Stimulated activated CD4-positive, alpha-beta T cell treated with anti-CD3 and anti-CD28 coated beads, TNF-alpha, amount 100 ng/mL, for 1 hour (primary cell): ENCODE measurements at regions not wholly inside any gene's neighbourhood (a gene's known extent, or its start where the extent isn't known, plus 50 kb on each side); places are given as distances from the start of the nearest gene placed in this dataset.
"Not testable (repeated sequence)": the region's sequence is repeated elsewhere in the genome, so short reads cannot be mapped to it uniquely, and the experiment has no call there.

ENCODE experiments used
- DNase-seq, 3 donors: peaks; one replicate each; pipeline ENCODE4 v3.0.0-alpha.2; 2020; ENCODE audit warnings: low read depth in 3 of 3, low spot score in 1 of 3

DNA sequence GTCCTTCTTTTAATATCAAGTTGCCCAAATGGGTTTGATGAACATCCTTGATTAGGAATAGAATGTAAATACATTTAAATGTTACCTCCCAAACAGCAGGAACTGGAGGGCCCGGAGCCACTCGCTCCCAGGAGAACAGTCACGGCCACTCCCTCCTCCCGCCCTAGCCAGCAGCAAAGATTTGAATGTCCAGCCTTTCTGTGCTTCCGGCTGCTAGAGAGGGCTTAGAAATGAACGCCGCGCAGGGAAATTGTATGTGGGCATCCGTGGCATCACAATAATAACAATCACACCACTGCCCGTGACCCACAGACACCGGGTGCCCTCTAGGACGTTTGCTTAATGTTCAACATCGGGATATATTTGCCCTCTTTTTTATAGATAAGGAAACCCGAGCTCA, 164.9 kb upstream of the SALL3 start:
- no peak for DNase-seq

DNA sequence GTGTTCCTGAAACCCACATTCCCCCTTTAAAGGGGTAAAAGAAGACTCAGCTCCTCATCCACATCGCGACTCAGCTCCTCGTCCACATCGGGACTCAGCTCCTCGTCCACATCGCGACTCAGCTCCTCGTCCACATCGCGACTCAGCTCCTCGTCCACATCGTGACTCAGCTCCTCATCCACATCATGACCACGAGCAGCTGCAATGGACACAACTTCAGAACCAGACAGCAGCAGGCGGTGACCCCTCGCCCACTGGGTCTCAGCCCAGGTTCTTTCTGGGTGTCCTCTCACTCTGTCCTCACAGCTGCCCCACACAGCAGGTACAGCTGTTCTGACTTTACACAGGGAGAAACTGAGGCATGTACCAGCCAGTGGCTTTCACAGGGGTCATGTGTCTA, 163.5 kb upstream of the SALL3 start:
- no peak for DNase-seq

GRCh38 chr18:78816916-78817315, 162.7 kb upstream of the SALL3 start:
- no peak for DNase-seq

GRCh38 chr18:78818495-78818894, 161.1 kb upstream of the SALL3 start:
- DNase-seq, result no peak

- DNase-seq, result no peak
Observed at GRCh38 chr18:78818961-78819360, 160.7 kb upstream of the SALL3 start.

GRCh38 chr18:78820161-78820834, 159.3 kb upstream of the SALL3 start:
- no peak for DNase-seq

- no peak for DNase-seq
Observed at GRCh38 chr18:78821396-78821795, 158.2 kb upstream of the SALL3 start.

GRCh38 chr18:78822171-78822948, 157.3 kb upstream of the SALL3 start:
- no peak for DNase-seq

- no peak for DNase-seq
Observed at GRCh38 chr18:78822949-78823285, 156.7 kb upstream of the SALL3 start.

DNA sequence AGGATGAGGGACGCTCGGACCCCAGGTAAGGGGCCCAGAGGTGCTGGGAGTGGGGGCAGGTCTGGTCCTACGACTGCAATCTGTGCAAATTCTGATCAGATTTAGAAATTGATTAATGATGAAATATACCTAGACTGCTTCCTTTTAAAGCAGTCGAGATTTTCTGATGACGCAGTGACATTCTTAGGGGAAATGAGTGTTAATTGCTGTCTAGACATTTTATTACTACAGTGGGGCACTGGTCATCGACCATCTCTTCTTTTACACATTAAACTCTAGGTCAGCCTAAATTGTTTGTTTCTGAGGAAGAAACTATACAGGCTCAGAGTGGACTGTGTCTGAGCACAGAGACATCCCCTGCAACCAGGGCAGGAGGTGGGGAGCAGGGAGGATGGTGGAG, 154.4 kb upstream of the SALL3 start:
- DNase-seq, result no peak

DNA sequence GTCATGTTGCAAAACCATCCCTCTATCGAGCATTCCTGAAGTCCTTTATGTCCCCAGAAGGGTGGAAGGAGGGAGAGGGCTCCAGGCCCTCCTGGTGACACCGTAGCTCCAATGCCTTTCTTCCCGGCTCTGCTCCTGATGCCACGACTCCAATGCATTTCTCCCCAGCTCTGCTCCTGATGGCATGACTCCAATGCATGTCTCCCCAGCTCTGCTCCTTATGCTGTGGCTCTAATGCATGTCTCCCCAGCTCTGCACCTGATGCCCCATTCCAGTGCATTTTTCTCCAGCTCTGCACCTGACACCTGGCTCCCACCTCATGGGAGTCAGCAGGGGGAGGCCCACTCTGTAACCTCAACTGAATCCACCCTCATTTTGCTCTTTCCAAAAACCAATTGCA, 153.0 kb upstream of the SALL3 start:
- DNase-seq, result no peak

DNA sequence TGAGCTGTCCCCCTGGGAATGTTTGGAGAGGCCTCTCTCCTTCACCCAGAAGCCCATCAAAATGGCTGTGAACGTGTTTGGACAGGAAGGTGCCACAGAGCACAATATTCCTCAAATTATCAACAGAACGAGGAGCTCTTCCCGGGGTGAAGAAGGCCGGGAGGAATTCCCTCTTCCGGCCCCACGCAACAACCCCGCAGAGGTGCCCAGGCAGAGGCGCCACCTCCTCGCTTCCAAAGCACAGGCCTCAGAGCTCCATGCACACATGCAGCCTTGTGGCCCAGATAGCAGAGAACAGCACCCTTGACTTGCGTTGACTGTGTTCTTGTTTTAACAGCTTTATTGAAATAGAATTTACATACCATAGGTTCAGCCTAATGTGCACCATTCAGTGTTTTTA, 152.5 kb upstream of the SALL3 start:
- no peak for DNase-seq

DNA sequence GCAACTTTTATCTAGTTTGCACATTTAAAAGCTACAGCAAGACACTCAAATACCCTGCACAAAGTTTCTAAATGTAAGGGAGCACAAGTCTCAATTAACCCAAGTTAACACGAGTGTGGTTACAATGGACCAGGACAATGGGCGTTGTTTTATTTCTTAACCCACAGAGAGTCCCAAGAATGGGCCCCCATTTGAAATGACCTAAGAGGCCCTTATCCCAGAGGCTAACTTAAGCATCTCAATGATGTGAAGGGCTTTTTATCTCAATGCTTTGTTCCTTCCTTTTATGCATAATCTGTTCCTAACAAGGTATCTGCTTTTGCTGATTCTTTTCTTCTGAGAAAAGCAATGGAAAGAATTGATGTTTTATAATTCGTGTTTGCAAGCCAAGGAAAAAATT, 151.5 kb upstream of the SALL3 start:
- no peak for DNase-seq

DNA sequence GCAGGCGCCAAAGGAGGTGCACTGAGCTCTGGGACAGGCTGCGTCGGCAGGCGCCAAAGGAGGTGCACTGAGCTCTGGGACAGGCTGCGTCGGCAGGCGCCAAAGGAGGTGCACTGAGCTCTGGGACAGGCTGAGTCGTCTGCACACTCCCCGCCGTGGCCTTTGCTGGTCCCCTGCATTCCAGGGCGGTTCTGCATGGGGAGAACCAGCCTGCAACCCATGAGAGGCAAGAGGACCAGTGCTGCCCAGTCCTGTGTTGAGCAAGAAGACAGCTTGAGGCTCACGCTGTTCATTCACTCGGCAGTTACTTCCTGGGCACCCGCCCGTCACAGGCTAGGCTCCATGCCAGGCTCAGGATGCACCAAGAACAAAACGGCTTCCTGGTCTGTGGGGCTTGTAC, 150.6 kb upstream of the SALL3 start:
- DNase-seq, result not testable (repeated sequence)

- no peak for DNase-seq
Observed at GRCh38 chr18:78830161-78830560, 149.5 kb upstream of the SALL3 start.

- DNase-seq, result no peak
Observed at GRCh38 chr18:78830826-78831225, 148.8 kb upstream of the SALL3 start.

DNA sequence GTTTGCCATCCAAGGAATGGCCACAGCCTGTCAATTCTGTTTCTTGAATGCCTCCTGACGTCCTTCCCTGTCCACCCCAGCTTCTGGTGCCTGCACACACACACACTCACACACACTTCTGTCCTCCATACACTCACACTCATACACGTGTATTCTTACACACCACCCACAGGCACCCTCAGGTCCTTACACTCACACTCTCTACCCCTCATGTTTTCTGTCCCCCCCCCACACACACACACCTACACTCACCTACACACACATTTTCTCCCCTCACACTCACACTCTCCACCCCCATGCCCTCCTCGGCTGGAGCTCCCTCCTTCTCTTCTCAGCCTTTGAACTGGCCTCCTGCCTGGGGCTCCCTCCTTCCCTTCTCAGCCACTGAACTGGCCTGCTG, 148.0 kb upstream of the SALL3 start:
- no peak for DNase-seq

DNA sequence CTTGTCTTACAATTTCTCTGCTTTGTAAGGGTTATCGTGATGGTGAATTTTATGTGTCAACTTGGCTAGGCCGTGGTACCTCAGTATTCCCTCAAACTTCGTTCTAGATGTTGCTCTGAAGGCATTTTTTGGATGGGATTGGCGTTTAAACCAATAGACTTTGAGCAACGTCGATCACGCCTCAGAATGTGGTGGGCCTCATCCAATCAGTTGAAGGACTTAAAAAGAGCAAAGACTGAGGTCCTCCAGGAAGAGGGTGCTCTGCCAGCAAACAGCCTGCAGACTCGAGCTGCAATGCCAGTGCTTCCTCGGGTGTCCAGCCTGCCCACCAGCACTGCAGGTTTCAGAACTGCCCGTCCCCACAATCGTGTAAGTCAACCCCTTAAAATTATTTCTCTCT, 145.8 kb upstream of the SALL3 start:
- no peak for DNase-seq

DNA sequence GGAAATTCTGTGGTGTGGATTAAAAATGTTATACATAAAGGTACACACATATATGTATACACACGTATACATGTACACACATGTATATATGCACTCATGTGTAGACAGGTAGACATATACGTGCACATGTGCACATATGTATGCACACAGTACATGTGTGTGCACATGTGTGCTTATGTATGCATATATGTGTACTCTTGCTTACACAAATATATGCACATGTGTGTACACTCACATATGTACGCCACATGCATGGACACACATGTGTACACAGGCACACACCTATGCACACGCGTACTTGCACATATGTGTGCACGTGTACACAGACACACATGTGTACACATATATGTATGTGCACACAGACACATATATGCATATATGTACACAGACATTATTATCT, 142.8 kb upstream of the SALL3 start:
- DNase-seq, result no peak

DNA sequence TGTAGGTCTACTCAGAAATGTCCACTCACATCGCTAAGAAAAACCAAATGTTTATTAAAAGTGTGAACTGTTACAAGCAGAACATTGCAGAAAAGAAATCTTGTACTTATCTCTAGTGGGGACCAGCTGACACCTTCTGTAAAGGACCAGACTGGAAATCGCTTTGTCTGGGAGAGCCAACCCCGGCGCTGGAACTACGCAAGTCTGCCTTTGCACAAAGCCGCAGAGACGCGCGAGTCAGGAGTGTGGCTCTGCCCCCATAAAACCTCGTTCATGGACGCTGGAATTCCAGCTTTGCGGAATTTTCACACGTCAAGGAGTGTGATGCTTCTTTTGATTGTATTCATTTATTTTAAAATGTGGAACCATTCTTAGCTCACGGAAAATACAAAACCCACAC, 141.9 kb upstream of the SALL3 start:
- no peak for DNase-seq

DNA sequence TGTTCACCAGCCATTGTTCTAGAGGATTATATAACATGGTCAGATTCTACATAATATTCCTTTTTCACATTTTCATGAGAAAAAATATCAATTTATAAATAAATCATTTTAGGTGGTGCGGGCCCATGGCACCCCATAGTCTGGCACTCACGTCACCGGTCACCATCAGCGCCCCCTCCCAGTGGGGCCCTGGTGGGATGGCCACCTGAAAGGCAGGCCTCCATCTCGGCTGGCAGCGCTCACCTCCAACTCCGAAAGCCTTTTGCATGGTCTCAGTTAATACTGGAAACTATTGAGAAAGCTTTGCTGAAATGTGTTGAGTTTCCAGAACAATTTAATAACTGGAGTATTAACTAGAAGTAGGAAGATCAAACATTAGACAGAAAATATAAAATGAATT, 141.4 kb upstream of the SALL3 start:
- DNase-seq, result no peak

DNA sequence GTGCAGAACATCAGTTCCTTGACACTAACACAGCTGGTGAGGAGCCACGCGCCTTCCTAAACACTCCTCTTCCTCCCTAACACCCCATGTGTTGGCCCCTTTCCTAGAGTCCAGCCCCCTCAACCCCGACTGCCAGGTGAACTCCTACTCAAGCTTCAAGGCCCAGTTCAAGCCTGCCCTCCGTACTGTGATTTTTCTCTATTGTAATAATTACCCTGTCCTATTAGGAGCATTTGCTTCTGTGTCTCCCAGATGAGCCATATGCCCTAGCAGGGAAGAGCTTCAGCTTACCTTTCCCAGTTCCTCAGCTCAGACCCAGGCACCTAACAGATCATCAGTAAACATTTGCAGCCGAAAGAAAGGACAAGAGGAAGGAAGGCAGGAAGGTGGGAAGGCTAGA, 130.6 kb upstream of the SALL3 start:
- no peak for DNase-seq

DNA sequence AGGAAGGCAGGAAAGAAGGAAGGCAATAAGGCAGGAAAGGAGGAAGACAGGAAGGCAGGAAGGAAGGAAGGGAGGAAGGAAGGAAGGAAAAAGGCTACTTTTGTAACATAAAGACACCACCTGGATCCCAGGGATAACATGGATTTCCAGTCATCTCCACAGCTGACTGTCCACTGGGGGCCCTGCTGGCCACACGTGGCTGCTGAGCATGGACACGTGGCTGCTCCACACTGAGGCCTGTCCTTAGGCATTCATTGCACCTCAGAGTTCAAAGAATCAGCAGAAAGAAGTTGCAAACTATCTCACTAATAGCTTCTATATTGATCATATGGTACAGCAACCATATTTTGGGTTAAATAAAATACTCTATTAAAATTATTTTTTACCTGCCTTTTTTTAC, 130.2 kb upstream of the SALL3 start:
- no peak for DNase-seq
